T-helper 1 cell treated with Interleukin-12 subunit alpha and Interleukin-12 subunit beta and Interleukin-4 antibody, amounts not matched to agents 30 μg/mL and 1 μg/mL, for 36 hours (primary cell): ENCODE measurements at regions not wholly inside any gene's neighbourhood (a gene's known extent, or its start where the extent isn't known, plus 50 kb on each side); places are given as distances from the start of the nearest gene placed in this dataset.
"Not testable (repeated sequence)": the region's sequence is repeated elsewhere in the genome, so short reads cannot be mapped to it uniquely, and the experiment has no call there.

Source experiments
- H3K27ac Mint-ChIP-seq: one replicate; pipeline ENCODE4 v1.8.0; 2021; ENCODE audit warnings: mild to moderate bottlenecking, mixed read lengths
- H3K27me3 Mint-ChIP-seq: one replicate; pipeline ENCODE4 v1.8.0; 2021; ENCODE audit warnings: low read depth, mixed read lengths
- H3K36me3 Mint-ChIP-seq: one replicate; pipeline ENCODE4 v1.8.0; 2021; ENCODE audit warnings: low read depth, mixed read lengths
- H3K4me1 Mint-ChIP-seq: one replicate; pipeline ENCODE4 v1.8.0; 2021; ENCODE audit warnings: low read depth, mixed read lengths
- H3K4me3 Mint-ChIP-seq: one replicate; pipeline ENCODE4 v1.8.0; 2021; ENCODE audit warnings: mild to moderate bottlenecking, moderate library complexity, mixed read lengths
- H3K9me3 Mint-ChIP-seq: one replicate; pipeline ENCODE4 v1.8.0; 2021; ENCODE audit warnings: mixed read lengths

DNA sequence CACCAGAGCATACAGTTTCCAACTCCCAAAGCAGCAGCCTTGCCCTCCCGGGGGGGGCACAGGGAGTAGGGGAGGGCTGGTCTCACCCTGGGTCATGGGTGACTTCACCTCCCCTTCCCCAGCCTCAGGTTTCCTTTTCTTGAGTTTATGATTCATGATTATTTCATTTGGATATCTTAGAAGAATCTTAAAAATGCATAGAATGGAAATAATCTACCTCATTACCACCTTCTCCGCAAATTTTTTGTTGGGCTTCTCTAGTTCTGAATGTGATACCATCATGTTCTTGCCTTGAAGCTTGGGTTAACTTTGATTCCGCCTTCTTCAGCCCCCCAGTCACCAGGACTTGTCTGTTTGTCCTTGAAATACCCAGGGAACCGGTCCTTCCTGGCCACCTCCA, 148.8 kb upstream of the ROPN1 start:
- Mint-ChIP-seq H3K4me1 (no peaks in the 10 kb centered on the region), H3K27me3 (no peaks in the 10 kb centered on the region), H3K36me3 (no peaks in the 10 kb centered on the region), H3K9me3 (no peaks in the 10 kb centered on the region), H3K27ac (no peak overlapping the region), H3K4me3 (no peak overlapping the region)

DNA sequence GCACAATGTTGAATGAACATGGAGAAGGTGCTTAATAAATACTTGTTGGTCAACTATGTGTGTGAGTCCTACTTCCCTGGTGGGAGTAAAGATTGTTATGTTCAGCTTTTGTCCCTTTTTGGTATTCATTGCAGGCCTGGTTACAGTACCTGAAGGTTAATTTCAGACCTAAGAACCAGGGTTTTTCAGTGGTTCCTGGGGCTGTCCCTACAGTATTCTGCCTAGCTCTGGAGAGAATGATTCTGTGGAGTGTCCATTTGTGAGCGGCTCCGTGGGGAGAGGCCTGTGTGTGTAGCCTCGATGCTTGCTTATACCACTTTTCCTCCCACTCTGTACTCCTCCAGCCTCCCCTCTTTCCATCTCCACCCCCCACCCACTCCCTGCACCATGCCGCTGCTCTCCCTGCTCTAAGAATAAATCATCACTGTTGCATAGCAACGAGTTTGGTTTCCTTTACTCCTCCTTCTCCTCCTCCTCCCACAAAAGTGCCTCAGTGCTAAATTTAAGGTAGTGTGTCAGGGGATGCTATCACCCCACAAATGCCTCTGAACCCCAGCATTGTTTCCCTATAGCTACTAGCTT, 150.6 kb upstream of the ROPN1 start:
- no peak overlapping the region for H3K4me3 Mint-ChIP-seq
- H3K9me3 Mint-ChIP-seq: no peaks in the 10 kb centered on the region
- H3K27ac Mint-ChIP-seq: no peak overlapping the region
- H3K27me3 Mint-ChIP-seq: peaks cover under 1% of the 10 kb centered on the region
- H3K36me3 Mint-ChIP-seq: no peaks in the 10 kb centered on the region
- H3K4me1 Mint-ChIP-seq: no peaks in the 10 kb centered on the region

DNA sequence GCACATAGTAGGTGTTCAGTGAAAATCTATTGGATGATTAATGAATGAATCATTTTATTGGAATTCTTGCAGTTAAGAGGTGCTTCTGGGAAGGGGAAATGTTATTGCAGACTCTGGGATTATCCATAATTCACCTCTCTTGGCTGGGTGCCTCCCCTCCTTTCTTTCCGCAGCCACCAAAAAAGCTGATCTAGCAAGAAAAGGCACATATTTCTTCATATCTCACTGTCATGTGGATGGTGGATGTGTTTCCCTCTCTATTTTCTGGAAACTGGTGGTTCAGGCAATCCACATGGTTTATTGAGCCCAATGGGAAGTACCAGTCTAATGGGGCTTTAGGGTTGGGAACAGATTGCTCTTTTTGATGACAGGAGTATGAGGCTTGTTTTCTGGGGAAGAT, 151.1 kb upstream of the ROPN1 start:
- Mint-ChIP-seq H3K27me3 (peaks cover 6% of the 10 kb centered on the region), H3K4me1 (no peaks in the 10 kb centered on the region)

DNA sequence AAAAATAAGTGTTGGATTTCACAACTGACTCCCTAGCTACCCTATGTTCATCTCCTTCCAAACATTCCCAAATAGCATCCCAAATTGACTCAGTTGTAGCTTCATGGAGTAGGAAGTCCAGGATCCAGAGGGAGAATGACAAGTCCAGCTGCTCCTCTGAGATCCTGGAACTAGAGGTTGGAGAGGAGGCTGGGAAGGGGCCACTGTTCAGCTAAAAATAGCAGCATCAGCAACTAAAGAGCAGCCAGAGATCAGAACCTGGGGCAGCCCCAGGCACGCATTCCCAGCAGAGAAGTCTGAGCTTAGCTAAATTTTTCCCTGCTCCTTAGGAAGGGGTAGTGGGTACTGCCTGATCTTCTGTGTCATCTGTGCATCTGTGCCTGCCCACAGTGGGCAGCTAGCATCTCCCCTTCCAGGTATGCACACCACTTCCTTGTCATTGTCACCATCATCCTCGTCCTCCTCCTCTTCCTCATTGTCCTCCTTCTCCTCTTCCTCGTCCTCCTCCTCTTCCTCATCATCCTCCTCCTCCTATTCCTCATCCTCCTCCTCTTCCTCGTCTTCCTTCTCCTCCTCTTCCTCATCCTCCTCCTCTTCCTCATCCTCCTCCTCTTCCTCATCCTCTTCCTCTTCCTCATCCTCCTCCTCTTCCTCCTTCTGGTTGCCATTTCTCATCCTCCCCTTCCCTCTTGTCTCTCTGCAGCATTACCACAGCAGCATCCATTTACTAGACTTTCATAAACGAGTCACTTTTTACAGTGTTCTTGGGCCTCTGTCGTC, 152.3 kb upstream of the ROPN1 start:
- peaks cover 6% of the 10 kb centered on the region for H3K27me3 Mint-ChIP-seq
- H3K4me1 Mint-ChIP-seq: no peaks in the 10 kb centered on the region
- H3K36me3 Mint-ChIP-seq: no peaks in the 10 kb centered on the region
- H3K27ac Mint-ChIP-seq: no peak overlapping the region
- no peaks in the 10 kb centered on the region for H3K9me3 Mint-ChIP-seq
- no peak overlapping the region for H3K4me3 Mint-ChIP-seq

More for the DNA sequence above, 151.1 kb upstream of the ROPN1 start:
- Mint-ChIP-seq H3K4me3 (no peak overlapping the region), H3K27ac (no peak overlapping the region), H3K9me3 (no peaks in the 10 kb centered on the region), H3K36me3 (no peaks in the 10 kb centered on the region)

DNA sequence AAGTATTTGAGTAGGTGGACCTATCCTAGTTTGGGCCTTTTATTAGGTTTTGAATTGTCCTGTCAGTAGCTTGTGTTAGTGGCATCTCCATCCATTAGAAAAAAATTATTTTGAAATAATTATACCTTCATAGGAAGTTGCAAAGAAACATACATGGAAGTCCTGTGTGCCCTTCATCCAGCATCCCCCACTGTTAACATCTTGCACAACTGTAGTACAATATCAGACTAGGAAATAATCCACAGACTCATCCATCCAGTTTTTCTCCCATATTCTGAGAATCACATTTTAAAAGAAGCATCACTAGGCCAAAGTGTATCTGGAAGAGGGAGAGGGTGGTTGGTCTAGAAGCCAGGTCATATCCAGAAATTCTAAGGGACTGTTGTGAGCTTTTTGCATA, 155.5 kb upstream of the ROPN1 start:
- H3K4me3 Mint-ChIP-seq: no peak overlapping the region
- H3K27ac Mint-ChIP-seq: no peak overlapping the region
- peaks cover 6% of the 10 kb centered on the region for H3K27me3 Mint-ChIP-seq

DNA sequence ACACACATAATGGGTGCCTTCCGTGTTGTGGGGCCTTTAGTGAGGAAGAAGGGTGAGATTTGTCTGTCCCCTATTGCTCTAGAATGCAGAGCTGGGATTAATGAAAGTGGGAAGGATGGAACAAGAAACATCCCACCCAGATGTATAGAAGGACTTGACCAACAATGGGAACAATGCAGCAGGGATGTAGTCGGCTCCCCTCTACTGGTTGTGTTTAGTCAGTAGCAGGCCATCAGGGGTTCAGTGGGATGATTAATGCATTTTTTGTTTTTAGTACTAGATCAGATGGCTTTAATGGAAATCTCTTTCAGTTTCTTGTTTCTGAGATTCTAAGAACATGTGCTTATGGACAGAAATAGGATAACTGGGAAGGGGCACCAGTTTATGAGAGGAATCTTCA, 156.0 kb upstream of the ROPN1 start:
- Mint-ChIP-seq H3K36me3 (no peaks in the 10 kb centered on the region), H3K4me1 (no peaks in the 10 kb centered on the region), H3K4me3 (no peak overlapping the region), H3K27ac (no peak overlapping the region), H3K9me3 (no peaks in the 10 kb centered on the region), H3K27me3 (peaks cover 6% of the 10 kb centered on the region)

More for the DNA sequence above, 155.5 kb upstream of the ROPN1 start:
- H3K4me1 Mint-ChIP-seq: no peaks in the 10 kb centered on the region
- H3K36me3 Mint-ChIP-seq: no peaks in the 10 kb centered on the region
- no peaks in the 10 kb centered on the region for H3K9me3 Mint-ChIP-seq

DNA sequence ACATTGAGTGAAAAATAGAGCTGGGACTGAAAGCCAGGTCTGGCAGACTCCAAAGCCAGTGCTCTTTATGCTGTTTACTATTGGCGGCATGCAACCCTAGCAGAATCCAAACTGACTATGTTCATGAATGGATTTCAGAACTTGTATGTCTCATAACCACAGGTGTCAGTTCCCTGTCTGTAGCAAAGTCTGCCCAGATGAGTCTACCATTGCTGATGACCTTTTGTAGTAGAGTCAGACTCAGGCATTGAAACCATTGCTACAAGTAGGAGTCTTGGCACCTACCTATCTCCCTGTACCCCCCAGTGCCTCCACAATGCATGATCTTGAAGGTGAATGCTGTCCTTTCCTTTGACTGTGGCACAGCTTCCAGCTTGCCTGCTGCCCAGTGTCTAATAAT, 157.2 kb upstream of the ROPN1 start:
- Mint-ChIP-seq H3K4me1 (no peaks in the 10 kb centered on the region), H3K36me3 (no peaks in the 10 kb centered on the region), H3K4me3 (no peak overlapping the region), H3K9me3 (no peaks in the 10 kb centered on the region), H3K27ac (no peak overlapping the region), H3K27me3 (peaks cover 6% of the 10 kb centered on the region)

DNA sequence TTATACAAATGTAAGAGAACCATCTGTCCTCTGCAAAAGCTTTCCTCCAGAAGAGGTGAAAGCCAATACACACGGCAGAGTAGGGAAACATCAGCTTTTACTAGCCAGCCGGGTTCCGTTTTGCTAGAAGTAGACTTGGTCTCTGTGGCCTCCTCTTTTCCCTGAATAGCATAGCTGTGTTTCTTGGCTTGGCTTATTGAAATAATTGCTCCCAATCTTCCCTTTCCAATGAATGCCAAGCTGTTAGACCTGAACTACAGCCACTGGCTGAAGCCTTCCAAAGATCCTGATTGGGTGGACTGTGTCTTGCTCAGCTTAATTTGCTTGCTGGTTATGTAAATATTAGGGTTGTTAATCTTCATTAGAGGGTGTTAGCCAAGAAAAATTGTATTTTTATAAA, 157.8 kb upstream of the ROPN1 start:
- no peak overlapping the region for H3K4me3 Mint-ChIP-seq
- H3K27me3 Mint-ChIP-seq: peaks cover 6% of the 10 kb centered on the region
- no peaks in the 10 kb centered on the region for H3K9me3 Mint-ChIP-seq
- no peaks in the 10 kb centered on the region for H3K4me1 Mint-ChIP-seq
- H3K27ac Mint-ChIP-seq: no peak overlapping the region
- no peaks in the 10 kb centered on the region for H3K36me3 Mint-ChIP-seq

DNA sequence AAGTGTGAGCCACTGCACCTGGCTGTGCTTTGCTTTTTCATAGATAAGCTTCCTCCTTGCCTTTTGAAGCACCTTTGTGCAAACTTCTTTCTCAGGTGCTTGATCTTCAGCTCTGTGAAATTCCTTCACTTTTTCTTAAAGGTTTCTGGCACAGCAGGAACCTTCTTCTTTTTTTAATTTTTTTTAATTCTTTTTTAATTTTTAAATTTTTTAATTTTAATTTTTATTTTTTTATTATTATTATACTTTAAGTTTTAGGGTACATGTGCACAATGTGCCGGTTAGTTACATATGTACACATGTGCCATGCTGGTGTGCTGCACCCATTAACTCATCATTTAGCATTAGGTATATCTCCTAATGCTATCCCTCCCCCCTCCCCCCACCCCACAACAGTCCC, 161.0 kb upstream of the ROPN1 start:
- not testable (repeated sequence) for H3K27me3 Mint-ChIP-seq, H3K36me3 Mint-ChIP-seq, H3K27ac Mint-ChIP-seq, H3K9me3 Mint-ChIP-seq, H3K4me1 Mint-ChIP-seq, H3K4me3 Mint-ChIP-seq

DNA sequence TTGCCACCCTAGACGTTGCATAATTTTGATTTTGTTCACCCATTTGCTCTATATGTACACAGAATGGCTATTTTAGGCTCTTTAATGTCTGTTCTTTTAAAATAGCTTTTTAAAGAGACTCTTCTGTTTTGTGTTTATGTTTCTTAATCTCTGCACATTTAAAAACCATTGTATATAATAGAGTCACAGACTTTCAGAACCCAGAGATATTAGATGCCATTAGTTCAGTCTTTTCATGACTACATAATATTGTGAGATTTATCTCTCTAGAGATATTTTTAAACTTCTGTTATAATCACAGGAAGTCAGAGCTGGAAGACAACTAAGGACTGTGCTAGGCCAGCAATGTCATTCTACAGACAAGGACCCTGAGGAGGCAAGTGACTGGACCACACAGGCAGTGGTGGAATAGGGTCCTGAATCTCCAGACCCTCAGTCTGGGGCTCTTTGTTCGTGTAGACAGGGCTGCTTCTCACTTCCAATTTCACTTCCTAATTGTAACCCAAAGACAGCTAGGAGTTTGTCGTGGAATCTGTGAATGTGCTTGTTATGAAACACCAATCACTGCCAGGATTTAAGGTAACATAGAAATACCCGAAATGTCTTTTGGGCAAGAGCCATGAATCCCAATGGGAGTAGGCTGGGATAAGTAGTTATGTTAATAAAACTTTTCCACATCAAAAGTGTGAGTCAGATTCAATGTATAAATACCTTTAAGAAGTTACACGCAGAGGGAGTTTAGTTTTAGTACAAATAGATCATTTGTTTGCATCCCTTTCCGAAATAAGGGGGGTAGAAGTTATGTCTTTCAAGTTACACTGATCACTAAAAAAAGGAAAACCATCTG, 165.2 kb upstream of the ROPN1 start:
- Mint-ChIP-seq H3K27ac (no peak overlapping the region), H3K4me3 (no peak overlapping the region), H3K4me1 (no peaks in the 10 kb centered on the region), H3K9me3 (no peaks in the 10 kb centered on the region), H3K27me3 (no peaks in the 10 kb centered on the region), H3K36me3 (no peaks in the 10 kb centered on the region)

DNA sequence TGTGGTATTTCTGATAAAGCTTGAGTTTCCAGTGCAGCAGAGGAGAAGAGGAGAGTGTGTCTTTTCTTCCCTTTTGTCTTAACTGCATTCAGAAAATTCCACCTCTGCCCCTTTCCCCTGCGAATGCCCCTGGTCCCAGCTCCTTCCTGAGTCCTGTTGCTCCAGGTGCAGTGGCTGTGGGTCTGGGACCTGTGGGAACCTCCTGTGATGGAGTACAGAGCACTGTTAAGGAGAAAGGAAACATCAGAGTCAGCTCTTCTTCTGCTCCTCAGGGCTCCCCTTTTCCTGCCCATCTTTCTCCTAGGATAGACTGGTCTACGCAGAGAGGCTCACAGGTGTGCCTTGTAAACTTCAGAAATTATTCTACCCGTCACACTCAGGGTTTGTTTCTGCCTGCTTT, 165.8 kb upstream of the ROPN1 start:
- Mint-ChIP-seq H3K27me3 (no peaks in the 10 kb centered on the region), H3K4me3 (no peak overlapping the region), H3K36me3 (no peaks in the 10 kb centered on the region), H3K9me3 (no peaks in the 10 kb centered on the region), H3K4me1 (no peaks in the 10 kb centered on the region), H3K27ac (no peak overlapping the region)

DNA sequence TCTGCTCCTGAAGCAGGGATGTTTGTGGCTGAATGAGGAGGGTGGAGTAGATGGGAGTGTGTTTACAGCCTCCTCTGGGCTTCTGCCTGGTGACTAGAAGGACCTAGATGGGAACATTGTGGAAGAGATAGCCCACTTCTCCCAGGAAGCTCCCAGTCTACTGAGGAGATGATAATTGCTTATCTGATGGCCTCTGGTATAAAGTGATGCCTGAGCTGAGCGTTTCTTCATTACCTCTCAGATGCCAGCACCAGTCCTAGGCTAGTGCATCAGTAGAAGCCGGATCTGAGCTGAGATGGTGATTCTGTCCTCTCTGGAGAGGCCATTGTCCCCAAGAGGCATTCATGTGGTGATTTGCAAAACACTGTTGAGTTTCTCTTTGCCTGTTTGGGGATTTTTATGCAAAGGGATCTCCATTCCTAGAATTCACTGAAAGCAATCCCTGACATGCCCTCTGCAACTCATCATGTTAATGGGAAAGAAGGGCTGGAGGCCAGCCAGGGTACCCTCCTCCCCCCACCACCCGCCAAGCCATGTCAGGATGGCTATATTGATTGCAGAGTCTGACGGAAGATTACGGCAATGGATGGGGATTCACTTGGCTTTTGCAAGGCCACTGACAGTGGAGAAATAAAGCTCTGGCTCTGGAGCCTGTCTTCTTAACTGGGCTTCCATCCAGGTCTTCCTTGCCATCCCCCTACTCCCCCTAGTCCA, 166.4 kb upstream of the ROPN1 start:
- Mint-ChIP-seq H3K9me3 (no peaks in the 10 kb centered on the region), H3K36me3 (no peaks in the 10 kb centered on the region), H3K27me3 (no peaks in the 10 kb centered on the region), H3K4me3 (no peak overlapping the region), H3K4me1 (no peaks in the 10 kb centered on the region), H3K27ac (no peak overlapping the region)

DNA sequence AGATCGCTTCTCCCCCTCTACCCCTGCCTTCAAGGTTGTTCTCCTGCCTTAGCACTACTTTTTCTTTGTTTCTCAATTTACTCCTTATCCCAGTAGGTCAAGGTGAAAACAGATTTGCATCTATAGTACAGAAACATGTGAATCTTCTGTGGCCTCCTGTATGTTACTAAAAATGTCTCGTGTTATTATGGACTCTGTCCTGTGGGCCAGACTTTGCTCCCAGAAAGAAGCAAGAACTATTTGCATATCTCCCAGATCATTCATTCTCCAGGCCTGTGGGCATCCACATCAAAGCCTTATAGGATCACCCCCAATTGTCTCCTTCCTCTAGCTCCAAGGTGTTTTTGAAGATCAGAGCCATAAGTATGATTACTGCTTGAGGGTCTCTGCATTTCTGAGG, 169.5 kb upstream of the ROPN1 start:
- Mint-ChIP-seq H3K4me3 (no peak overlapping the region), H3K9me3 (no peaks in the 10 kb centered on the region), H3K27ac (no peak overlapping the region), H3K36me3 (no peaks in the 10 kb centered on the region), H3K27me3 (no peaks in the 10 kb centered on the region), H3K4me1 (no peaks in the 10 kb centered on the region)

DNA sequence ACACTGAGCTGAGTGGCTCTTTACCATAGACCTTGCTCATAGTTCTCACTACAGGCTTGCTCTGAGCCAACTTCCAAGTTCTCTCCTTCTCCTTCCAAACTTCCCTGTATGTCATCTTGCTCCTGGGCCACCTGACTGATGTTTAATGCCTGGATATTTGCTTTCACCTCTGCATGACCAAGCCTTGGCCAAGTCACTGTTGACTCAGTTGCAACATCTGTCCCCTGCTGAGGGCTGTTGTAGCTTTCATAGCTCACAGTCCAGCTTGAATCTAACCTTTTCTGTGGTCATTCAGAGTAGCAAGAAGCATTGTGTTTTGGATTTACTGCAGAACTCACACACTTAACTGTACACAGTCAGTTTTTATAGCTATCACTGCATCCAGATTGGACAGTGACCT, 171.8 kb upstream of the ROPN1 start:
- Mint-ChIP-seq H3K9me3 (no peaks in the 10 kb centered on the region), H3K36me3 (no peaks in the 10 kb centered on the region), H3K27ac (no peak overlapping the region), H3K27me3 (no peaks in the 10 kb centered on the region), H3K4me1 (no peaks in the 10 kb centered on the region), H3K4me3 (no peak overlapping the region)
